Superior temporal gyrus (tissue), 1 donor: ENCODE measurements at regions not wholly inside any gene's neighbourhood (a gene's known extent, or its start where the extent isn't known, plus 50 kb on each side); places are given as distances from the start of the nearest gene placed in this dataset.
"Not testable (repeated sequence)": the region's sequence is repeated elsewhere in the genome, so short reads cannot be mapped to it uniquely, and the experiment has no call there.

Experiments
- DNase-seq: peaks from one replicate; pipeline ENCODE4 v3.0.0-alpha.2; 2016; ENCODE audit errors: extremely low spot score

GRCh38 chr5:40354171-40354570 is 325.5 kb upstream of the PTGER4 start:
- DNase-seq = no peak

DNA sequence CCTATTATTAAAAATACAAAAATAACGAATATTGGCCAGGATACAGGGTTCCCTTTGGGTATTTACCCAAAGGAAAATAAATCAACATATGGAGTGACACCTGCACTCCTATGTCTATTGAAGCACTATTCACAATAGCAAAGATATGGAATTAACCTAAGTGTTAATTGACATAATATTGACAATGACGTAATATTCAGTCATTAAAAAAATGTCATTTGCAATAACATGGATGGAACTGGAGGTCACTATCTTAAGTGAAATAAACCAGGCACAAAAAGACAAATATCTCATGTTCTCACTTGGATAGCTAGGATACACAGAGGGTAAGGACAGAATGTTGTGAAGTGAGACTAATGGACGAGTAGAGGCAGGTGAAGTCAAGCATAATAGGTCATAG is 326.3 kb upstream of the PTGER4 start:
- no peak for DNase-seq

DNA sequence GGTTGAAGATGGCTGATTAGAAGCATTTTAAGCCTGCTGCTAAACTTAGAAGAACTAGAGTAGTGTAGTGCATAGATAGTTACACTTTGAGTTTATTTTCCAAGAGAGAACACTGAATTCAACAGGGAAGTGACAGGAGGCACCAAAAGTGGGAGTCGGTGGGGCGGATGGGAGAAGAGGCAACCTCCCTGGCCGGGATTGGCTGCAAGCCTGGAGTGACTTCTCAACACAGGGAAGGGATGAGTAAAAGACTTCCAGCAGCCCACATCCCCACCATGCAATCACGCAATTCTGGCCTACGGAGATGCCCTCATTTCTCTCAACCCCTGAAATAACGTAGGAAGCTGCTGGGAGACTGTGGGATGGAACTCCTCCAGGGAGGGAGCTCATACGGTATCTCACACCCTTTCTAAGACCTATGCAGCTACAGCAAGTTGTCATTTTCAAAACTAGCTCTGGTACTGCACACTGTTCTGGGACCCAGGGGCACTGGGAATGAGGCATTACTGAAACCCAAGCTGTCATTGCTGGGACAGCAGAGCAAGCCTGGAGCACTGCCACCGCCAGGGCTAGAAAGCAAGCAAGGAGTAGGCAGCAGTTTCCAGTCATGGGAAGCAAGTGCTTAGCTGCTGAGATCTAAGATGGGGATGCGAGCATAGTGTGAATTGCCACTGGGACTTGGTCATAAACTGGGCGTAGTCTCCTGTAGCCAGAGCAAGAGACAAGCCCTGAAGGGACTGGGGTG is 331.6 kb upstream of the PTGER4 start:
- no peak for DNase-seq

- DNase-seq = no peak
Observed at GRCh38 chr5:40346901-40347300, 332.8 kb upstream of the PTGER4 start.

GRCh38 chr5:40338434-40338833 is 341.3 kb upstream of the PTGER4 start:
- not testable (repeated sequence) for DNase-seq

DNA sequence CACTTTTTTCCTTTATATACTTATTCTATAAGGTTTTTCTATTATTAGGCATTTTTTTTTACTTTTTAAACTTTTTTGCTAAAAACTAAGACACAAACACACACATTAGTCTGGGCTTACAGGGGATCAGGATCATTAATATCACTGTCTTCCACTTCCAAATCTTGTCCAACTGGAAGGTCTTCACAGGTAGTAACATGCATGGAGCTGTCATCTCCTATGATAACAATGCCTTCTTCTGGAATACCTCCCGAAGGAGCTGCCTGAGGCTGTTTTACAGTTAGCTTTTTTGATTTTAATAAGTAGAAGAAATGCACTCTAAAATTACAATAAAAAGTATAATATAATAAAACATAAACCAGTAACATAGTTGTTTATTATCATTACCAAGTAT is 345.5 kb upstream of the PTGER4 start:
- no peak for DNase-seq

DNA sequence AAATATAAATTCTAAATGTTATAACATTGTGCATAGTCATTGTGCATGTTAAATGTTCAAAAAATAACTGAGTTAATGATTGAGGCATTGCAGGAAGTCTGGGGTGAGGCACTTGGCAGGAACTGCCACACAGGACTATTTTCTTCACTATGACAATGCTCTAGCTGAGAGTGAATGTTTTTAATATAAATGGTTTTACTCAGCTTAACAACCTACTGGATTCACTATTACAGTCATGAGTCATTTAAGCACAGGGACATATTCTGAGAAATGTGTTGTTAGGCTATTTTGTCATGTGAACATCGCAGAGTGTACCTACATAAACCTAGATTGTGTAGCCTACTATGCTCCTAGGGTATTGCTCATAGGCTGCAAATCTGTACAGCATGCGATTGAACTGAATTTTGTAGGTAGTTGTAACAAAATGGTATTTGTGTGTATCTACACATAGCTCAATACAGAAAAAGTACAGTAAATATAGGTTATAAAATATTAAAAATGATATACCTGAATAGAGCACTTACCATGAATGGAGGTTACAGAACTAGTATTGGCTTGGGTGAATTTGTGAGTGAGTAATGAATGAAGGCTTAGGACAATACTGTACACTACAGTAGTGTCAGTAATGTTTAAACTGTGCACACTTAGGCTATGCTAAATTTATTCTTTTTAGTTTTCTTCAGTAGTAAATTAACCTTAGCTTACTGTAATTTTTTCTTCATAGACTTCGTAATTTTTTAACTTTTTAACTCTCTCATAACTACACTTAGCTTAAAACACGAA is 346.1 kb upstream of the PTGER4 start:
- no peak for DNase-seq

DNA sequence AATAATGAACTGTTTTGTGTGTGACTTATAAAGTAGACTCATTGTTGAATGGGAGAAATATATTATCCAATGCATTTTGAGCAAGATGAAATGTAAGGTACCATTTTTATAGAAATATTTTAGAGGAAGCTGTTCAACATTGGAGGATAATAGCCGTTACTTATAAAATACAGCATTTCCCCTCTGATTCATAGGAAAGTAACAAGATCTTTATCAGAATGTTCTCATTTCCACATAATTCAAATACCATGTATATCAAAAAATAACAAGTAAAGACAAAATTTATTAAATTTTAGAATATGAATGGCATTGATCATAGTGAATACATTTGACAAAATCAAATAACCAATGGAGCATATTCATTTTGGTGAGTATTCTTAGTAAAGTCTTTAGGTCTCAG is 346.7 kb upstream of the PTGER4 start:
- no peak for DNase-seq

DNA sequence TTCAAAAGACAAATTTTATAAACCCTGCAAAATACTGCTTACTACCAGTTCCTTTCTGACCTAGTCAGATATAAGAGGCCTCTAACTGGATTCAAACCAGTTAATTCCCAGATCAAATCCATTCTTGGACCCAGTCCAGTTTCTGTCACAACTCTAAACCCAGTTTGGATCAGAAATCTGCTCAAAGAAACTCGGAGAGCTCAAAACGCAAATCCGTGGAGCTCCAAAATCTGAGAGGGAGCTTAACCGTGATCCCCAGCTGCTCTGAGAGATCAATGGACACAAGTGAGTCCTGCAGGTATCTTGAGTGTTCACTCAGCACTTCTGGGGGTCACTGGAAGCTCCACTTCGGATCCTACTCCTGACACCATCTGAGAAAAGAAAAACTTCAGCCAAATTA is 348.1 kb upstream of the PTGER4 start:
- DNase-seq = no peak

DNA sequence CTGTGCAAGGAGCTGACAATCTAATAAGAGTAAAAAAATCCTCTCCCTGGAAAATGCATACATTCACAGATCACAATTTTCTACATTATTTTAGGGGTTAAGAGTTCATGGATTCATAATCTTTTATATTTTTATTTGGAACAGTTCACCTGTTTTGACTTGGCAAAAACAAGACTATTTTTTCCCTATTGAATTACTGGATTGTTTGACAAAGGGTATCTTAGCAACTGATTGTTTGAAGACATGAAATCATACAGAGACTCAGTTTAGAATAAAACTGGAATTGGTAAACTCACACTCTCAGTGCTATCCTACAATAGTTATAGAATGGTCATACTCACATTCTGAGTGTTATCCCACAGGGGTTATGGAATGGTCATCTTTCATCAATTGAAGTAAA is 358.2 kb upstream of the PTGER4 start:
- no peak for DNase-seq

GRCh38 chr5:40318395-40318794 is 361.3 kb upstream of the PTGER4 start:
- no peak for DNase-seq

DNA sequence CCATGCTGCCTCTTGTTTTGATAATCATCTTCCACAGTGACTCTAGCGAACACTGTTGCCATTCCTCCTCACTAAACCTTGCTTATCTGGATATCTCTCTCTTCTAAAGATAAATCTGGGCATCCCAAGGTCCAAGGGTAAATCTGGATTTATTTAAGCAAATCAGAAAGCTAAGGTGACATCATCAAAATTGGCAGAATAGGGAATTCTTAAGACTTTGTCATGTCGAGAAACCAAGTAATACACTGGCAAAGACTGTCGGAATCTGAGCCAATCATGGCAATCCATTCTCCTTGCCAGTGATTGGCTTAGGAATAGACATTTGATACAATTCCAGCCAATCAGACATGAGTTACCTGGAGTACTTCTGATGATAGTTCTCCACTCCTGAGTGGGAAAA is 362.7 kb upstream of the PTGER4 start:
- no peak for DNase-seq

GRCh38 chr5:40315126-40315525 is 364.6 kb upstream of the PTGER4 start:
- no peak for DNase-seq

DNA sequence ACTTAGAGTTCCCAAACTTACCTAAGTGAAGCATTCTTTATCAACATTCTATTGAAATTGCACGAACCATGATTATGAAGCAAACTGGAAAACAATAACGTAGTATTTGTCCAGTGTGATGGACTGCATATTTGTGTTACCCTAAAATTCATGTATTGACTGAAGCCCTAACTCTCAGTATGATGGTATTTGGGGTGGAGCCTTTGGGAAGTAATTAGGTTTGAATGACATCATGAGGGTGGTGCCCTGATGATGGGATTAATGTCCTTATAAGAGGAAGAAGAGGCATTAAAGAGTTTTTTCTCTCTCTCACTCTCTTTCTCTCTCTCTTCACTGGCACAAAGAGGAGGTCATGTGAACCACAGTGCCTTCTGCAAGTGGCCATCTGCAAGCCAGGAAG is 365.4 kb upstream of the PTGER4 start:
- no peak for DNase-seq

DNA sequence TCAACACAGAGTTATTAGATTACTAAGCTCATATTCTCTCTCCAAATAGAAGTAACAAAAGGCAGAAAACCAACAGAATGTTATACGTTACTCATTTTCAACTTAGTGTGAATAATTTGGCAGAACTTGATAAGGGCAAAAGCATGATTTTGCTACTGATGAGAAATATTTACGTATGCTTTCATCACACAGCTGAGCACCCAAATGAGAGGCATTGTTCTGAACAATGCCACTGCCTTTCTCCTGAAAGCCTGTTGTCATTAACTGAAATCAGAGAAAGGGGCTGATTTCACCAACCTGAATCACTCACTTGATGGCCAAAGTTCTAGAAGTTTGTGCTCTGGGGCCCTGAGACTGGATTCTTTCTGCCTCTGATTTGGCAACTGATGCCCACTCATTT is 367.5 kb upstream of the PTGER4 start:
- no peak for DNase-seq

DNA sequence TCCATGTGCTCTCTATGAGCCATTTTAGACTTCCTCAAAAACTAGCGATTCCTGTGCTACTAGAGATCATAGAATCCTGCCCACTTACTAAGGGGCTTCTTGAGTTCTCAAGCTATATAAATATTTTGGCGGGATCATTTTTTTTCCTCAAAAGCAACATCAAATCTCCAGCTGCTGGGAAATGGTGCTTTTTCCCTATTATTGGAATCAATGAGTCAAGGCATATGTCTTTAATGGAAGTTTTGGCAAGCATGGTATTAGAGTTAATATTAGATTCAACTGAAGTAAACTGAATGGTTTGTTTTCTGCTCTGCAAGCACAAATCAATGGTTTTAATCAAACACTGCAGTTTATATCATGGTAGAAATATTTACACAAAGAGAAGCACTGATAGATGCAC is 369.9 kb upstream of the PTGER4 start:
- no peak for DNase-seq

- DNase-seq = no peak
Observed at GRCh38 chr5:40308867-40309266, 370.8 kb upstream of the PTGER4 start.

GRCh38 chr5:40307920-40308319 is 371.8 kb upstream of the PTGER4 start:
- DNase-seq = no peak

DNA sequence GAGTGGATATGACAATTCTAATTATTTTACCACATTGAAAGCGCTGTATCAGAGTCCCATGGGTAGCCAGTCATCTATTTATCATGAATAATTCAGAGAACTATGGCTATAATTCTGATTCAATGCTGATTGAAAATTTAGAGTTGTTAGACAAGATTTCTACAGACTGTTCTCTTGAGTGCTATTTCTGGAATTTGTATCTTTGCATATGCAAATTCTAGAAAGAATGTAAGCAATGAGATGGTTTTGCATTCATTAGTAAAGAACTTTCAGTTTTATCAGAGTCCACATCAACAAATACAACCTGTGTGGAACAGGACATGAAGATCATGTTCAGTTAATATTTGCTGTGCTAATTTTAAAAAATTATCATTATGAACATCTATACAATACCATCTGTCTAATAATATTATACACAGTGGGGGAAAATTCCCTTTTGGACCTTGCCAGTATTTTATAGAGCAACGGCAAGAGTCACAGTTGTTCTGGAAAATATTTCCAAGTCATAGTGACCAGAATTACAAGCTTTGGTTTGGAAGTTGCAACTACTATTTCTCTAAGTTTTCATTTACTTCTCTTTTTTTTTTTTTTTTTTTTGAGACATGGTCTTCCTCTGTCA is 372.7 kb upstream of the PTGER4 start:
- no peak for DNase-seq

DNA sequence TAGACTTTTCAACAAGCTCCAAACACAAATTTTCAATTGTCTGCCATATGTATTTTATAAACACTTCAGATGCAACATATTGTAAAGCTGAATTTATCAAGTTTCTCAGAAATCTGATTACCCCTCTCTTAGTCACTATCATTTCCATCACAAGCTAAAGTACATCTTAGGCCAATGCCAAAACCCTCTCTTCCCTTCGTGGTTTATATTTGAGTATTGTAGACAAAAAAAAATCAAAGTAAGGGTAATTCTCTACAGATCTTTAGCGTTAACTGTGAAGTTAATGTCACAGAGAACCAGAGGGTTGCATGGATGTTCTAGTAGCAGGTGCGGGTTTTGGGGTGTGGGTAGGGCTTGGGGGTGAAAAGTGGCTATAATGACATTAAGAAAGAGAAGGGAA is 387.7 kb upstream of the PTGER4 start:
- DNase-seq = no peak

GRCh38 chr5:40291338-40291737 is 388.4 kb upstream of the PTGER4 start:
- DNase-seq = no peak

DNA sequence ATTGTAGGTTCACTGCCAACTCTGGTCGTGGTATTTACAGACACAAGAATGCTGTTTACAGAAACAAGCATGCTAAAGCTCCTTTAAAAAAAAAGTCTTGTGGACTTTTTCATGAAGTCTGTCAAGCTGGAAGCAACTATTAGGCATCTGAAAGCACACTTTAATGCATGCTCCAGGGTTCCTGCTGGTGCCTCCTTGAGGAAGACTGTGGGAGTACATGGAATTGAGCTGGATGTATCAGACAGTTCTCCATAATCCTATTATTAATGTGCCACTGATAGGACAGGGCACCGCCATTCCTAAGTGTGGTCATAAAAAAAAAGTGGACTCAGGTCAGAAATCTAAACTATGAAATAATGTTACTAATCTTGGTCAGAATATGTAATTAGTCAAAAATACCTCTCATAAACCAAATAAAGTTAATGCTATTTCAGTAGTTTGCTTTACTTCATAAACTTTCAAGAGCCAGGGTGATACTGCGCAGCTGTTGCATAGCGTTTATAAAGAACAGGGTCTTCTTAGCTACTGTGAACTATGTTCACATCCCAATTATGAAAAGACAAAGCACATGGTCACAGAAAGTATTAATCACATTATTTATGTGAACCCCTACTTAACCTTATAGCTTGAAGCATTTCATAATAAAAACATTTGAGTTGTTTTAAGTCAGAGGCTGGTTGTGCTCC is 390.8 kb upstream of the PTGER4 start:
- no peak for DNase-seq
